RWPE1 (cell line): ENCODE measurements at regions not wholly inside any gene's neighbourhood (a gene's known extent, or its start where the extent isn't known, plus 50 kb on each side); places are given as distances from the start of the nearest gene placed in this dataset.

ENCODE experiments used
- CTCF ChIA-PET: fragments of 350-600 bp; sonication (Branson Sonifier 250); formaldehyde crosslinking; extraction: SDS; loops from one replicate; lab custom pipeline; 2021; lab: Yijun Ruan, JAX
- POLR2A ChIA-PET: fragments of 400-600 bp; formaldehyde crosslinking; extraction: SDS; loops from one replicate; lab custom pipeline; 2020; ENCODE audit warnings: antibody characterized with exemption; ENCODE audit not compliant: low non-redundant PET; lab: Yijun Ruan, JAX
- DNase-seq: peaks from one replicate; pipeline ENCODE4 v3.0.0; 2012; ENCODE audit warnings: low spot score
- H3K27ac ChIP-seq: fragments of 450-650 bp; 2 replicates; pipeline ENCODE4 v1.5.1; 2017
- TF ChIP-seq, protein P1 (sequence below): fragments of 450-650 bp; conservative IDR thresholded peaks from 2 replicates; pipeline ENCODE4 v1.5.1; 2017; ENCODE audit warnings: low read depth, mild to moderate bottlenecking

DNA sequence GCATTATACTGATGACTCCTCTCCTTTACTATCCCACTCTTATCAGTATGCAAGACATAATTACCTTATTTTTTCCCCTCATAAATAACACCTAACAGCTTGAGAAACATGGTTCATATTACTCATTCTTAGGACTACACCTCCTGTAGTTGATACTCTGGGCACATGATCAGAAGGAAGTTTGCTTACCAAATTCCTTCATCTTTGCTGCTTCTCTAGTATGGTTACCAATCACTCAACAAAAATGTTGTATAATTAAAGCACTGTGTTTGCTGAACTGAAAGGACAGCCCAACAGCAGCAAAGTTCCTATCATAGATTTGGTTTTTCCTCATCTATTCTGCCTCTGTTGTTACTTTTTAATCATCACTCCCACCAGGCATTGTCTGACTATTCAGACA, 586.3 kb downstream of the LRRIQ3 start:
- no peak overlapping the region for H3K27ac ChIP-seq
- DNase-seq = no peak
- TF ChIP-seq, protein P1, sequence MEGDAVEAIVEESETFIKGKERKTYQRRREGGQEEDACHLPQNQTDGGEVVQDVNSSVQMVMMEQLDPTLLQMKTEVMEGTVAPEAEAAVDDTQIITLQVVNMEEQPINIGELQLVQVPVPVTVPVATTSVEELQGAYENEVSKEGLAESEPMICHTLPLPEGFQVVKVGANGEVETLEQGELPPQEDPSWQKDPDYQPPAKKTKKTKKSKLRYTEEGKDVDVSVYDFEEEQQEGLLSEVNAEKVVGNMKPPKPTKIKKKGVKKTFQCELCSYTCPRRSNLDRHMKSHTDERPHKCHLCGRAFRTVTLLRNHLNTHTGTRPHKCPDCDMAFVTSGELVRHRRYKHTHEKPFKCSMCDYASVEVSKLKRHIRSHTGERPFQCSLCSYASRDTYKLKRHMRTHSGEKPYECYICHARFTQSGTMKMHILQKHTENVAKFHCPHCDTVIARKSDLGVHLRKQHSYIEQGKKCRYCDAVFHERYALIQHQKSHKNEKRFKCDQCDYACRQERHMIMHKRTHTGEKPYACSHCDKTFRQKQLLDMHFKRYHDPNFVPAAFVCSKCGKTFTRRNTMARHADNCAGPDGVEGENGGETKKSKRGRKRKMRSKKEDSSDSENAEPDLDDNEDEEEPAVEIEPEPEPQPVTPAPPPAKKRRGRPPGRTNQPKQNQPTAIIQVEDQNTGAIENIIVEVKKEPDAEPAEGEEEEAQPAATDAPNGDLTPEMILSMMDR = no peak
- POLR2A ChIA-PET = no interaction called here
- CTCF ChIA-PET = interaction anchor here (0.6 kb wide), 1 partner anchor 11 kb away, joined by 3 read pairs; no protein-coding TSS in a partner anchor

DNA sequence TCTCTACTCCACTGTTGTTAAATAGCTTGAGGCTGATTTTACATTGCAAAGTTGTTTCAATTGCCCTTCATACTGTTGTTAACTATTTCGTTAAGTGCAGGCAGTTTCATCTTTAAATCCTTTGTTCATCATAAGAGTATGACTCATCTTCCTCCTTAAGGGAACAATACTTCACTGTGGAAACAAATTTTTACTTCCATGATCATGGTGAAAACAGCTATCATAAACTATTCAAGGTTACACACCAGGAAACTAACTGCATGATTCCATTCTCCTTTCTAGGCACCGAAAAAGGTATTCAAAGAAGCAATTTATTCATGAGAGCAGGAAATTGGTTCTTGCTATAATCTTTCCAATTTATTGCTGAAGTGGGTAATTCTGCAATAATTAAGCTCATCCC, 593.2 kb downstream of the LRRIQ3 start:
- TF ChIP-seq, protein P1 = no peak
- no peak for DNase-seq
- ChIA-PET POLR2A (no interaction called here), CTCF (no interaction called here)
- no peak overlapping the region for H3K27ac ChIP-seq

DNA sequence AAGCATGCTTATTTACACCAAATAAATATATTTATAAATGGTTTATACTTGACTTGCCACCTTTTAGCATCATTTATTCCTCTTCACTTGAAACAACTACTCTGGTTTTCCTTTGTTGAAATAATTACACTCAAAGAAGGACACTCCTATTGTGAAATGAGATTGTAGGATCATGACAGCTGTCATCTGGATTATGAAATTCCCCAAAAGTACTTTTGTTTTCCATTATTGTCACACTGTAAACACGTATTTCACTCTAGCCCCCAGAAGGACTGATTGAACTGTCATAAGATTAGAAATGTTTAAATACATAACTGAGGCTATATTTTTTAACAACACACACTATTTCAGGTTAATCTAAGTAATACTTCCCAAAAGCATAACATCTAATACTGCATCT, 593.8 kb downstream of the LRRIQ3 start:
- ChIA-PET POLR2A (no interaction called here), CTCF (no interaction called here)
- no peak for DNase-seq
- H3K27ac ChIP-seq = no peak overlapping the region
- TF ChIP-seq, protein P1 = no peak

DNA sequence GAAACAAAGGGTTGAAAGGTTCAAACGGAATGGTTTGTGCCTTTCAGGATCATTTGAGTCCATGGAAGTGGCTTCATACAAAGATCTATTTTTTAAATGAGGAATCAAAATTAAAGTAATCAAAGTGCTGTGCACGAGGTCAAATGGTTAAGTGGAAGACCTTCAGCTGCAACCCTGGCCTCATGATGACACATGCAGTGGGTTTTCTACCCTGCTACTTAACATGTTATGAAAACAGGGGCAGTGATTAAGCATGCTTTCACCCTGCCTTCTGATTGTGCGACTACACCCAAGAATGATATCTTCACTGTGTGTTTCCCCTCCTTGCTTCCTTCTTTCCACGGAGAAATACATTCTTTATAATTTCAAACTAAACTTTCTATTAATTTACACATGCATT, 604.2 kb downstream of the LRRIQ3 start:
- TF ChIP-seq, protein P1 = no peak
- ChIA-PET CTCF (no interaction called here), POLR2A (no interaction called here)
- DNase-seq = peak; percentile 10
- H3K27ac ChIP-seq = no peak overlapping the region

DNA sequence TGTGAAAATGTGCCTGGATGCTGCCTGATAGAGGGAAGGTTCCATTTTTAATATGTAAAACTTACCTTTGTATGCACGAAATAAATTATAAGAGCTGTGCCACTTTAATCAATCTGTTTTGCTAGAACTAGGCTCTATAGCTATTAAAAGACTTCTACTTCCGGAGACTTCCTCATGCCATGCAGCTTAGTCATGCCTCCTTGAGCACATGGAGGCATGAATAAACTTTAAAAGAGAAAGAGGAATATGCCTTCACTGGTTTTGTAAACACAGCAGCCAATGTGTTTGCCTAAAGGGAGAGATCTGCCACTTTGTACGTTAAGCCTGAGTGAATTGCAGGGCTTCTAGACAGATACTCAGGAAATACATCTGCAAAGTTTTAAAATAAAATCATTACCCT, 604.6 kb downstream of the LRRIQ3 start:
- ChIA-PET CTCF (interaction anchor here (0.6 kb wide), 1 partner anchor 55 kb away, joined by 3 read pairs; no protein-coding TSS in a partner anchor), POLR2A (no interaction called here)
- no peak overlapping the region for H3K27ac ChIP-seq

DNA sequence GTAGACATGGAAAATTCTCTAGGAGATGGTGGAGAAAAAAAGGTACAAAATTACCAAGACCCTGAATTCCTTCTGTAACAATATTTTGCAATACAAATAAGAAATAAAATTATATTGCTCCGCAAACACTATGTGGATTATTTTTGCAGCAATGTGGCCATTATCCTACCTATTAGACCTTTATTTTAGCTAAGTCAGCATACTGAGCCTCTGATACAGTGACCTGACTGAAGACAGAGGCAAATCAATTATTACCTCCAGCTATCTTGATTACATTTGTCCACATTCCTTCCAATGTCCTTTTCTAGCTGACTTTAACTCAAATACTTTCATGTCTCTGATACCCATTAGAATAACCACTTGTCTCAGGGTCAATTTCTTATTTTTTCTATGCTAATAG, 610.9 kb downstream of the LRRIQ3 start:
- POLR2A ChIA-PET = no interaction called here
- no peak for DNase-seq
- no peak overlapping the region for H3K27ac ChIP-seq
- CTCF ChIA-PET = no interaction called here
- TF ChIP-seq, protein P1 = no peak

More for the DNA sequence above, 604.6 kb downstream of the LRRIQ3 start:
- peak; percentile 26 for DNase-seq
- TF ChIP-seq, protein P1 = no peak
